GM18868 (cell line): ENCODE measurements at regions not wholly inside any gene's neighbourhood (a gene's known extent, or its start where the extent isn't known, plus 50 kb on each side); places are given as distances from the start of the nearest gene placed in this dataset.

Source experiments
- ATAC-seq: cut with Tn5 transposase; IDR thresholded peaks from one replicate; pipeline ENCODE4 v1.9.1; 2021; ENCODE audit warnings: mild to moderate bottlenecking, moderate library complexity; ENCODE audit not compliant: unreplicated experiment

DNA sequence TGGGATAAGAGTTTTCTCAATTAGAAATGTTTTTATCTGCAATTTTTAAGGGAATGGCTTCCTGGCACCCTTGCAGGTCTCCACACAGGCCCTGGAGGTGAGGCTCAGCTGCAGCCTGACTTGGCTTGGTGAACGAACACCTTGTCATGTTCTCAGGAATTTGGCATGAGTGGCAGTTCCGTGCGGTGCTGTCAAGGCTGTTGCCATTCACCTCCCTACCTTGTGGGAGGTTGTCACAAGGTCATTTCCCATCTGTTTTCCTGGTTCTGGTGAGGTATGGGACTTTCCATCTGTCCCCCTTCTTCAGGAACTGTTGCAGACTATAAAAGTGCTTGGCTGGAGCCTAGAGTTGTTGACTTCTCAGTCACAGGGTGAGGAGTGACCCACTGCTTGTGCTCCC lies 82.9 kb downstream of the ELOVL4 start:
- no peak for ATAC-seq

GRCh38 chr6:79864001-79864400 lies 83.4 kb downstream of the ELOVL4 start:
- ATAC-seq = no peak

DNA sequence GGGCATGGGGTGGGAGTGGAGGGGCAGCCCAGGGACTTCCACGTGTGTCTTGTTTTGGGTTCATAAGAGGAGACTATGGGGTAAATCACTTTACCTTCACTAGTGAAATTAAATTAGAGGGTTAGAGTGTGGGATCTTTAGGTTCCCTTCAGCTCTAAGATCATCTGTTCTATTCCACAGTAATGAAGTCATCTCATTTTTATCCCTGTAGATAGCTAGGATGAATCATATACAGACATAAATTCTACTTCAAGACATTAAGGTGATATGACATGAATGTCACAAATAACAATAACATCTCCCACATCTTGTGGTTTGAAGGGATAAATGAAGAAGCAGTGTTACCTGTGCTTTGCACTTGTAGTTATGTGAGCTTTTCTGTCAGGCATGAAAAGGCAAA lies 83.8 kb downstream of the ELOVL4 start:
- no peak for ATAC-seq

DNA sequence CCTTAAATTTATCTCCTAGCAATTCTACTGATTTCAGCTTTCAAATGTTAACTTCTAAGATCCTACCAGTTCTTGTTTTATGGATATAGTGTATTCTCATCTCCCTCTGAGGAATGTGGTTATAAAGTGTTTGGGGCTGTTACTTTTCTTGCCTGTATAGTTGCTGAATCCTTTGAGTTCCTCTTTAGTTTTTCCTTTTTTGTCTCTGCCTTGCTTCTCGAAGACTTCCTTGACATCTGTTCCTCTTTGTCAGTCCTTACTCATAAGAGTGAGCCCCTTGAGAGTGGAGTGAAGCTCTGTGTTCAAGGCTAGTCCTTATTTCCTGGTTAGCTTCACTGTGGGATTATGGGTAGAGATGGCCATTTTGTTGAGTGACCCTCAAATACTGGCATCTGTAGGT lies 84.6 kb downstream of the ELOVL4 start:
- no peak for ATAC-seq

DNA sequence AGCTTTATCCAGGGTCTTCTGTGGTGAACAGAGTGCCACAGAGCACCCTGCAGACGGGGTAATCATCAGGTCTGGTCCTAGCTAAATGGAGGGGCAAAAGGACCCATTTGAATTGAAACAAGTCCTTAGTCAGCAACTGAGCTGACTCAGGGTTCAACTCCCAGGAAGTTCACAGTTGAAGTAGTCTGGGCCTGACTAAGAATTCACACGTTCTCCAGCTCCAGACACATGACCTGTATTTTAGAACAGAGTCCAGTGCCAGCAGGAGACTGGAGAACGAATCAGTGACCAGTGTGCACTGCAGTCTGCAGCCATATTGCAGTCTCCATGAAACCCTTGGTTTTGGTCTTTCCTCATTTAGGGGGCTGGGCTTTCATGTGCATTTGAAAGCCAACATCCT lies 85.2 kb downstream of the ELOVL4 start:
- no peak for ATAC-seq

DNA sequence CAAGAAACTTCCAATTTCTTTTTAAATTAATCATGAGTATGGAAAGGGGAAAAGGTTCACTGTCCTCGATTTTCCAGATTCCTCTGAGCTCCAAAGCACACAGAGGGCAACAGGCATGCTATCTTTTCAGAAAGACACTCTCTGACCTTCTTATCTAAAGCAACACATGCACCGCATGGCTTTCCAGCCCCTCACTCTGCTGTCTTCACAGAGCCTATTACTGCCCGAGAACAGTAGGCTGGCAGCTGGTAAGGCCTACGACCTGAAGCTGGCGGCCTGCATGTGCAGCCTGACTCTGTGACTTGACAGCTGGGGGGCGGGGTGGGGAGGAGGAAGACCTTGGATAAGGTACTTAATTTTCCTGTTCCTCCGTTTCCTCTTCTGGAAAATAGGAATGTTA lies 86.3 kb downstream of the ELOVL4 start:
- no peak for ATAC-seq

GRCh38 chr6:79847426-79847825 lies 99.9 kb downstream of the ELOVL4 start:
- no peak for ATAC-seq

DNA sequence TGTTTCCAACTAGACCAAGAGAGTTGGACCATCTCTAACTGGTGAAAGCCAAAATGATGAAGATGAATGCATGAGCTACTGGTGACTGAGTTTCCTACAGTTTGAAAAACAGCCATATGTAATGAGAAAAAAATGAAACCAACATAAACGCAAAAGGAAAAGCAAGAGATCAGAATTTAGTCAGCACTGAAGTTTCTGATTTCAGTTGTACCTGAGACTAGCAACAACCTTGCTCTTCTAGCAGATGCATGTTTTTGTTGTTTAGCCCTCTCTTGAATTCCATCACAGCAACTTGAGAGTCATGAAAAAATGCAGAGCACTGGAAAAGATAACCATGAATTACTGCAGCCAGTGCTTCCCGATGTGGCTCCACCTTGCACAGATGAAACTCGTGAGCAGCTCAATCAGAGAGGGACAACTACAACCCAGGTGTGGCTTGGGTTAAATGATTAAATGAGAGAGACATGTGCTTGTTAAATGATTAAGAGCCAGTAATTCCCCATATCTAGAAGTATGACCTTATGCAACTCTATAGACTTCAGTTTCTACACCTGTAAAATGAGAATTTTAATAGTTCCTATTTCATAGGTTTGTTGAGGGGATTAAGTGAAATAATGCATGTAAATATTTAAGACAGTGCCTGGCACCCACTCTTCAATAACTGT lies 104.8 kb downstream of the ELOVL4 start:
- ATAC-seq = peak; percentile 23

GRCh38 chr6:79841577-79842375 lies 105.6 kb downstream of the ELOVL4 start:
- ATAC-seq = peak; percentile 49

- no peak for ATAC-seq
Measured at GRCh38 chr6:79838851-79839250, 108.5 kb downstream of the ELOVL4 start.

DNA sequence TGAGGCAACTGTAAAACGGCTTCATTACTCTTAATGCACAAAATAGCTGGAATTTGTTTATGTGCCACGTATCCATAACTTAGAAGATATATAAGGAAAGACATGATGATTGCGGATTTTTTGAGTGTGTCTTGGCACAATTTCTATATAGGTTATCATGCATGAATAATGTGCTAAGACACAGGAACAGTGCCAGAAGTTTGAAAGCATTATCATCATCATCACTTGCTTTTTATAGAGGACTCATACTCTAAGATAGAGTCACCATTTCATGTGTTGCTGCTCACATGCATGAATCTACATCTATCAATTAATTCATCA lies 113.4 kb downstream of the ELOVL4 start:
- no peak for ATAC-seq

- ATAC-seq = no peak
Measured at GRCh38 chr6:79833264-79833963, 113.9 kb downstream of the ELOVL4 start.

DNA sequence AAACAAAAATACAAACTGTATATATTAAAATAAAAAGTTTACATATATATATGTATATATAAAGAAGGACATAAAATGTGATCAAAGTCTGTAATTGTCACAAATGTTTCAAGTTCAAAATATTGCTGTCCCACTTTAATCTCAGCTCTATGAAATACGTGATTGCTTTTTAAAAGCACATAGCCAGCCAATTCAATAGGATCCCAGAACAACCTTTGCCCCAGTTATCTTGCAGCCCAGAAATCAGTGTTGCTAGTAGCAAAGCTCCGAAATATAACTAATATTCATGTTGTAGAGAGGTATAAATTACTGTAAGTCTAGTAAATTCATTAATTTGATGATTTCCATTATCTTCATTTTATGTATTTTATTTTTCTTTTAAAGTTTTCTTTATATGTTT lies 114.6 kb downstream of the ELOVL4 start:
- ATAC-seq = no peak

- ATAC-seq = no peak
Measured at GRCh38 chr6:79824202-79824601, 123.2 kb downstream of the ELOVL4 start.

DNA sequence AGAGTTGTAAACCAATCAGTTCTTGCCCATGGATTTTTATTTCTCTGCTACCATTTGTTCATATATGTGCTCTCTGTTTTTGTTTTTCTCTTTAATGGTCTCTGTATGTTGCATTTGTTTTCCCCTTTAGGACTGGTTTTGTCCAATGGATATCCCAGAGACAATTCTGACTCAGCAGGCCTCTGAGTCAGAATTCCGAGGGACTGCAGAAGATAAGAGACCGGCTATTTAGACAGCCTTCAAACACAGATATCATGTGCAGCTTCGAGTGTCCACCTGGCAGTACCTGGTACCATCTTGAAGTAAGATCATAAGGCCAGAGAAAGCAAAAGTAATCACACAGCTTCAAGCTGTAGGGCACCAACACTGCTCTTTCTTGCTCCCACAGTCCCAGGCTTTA lies 125.5 kb downstream of the ELOVL4 start:
- ATAC-seq = no peak

- no peak for ATAC-seq
Measured at GRCh38 chr6:79818471-79818870, 128.9 kb downstream of the ELOVL4 start.

DNA sequence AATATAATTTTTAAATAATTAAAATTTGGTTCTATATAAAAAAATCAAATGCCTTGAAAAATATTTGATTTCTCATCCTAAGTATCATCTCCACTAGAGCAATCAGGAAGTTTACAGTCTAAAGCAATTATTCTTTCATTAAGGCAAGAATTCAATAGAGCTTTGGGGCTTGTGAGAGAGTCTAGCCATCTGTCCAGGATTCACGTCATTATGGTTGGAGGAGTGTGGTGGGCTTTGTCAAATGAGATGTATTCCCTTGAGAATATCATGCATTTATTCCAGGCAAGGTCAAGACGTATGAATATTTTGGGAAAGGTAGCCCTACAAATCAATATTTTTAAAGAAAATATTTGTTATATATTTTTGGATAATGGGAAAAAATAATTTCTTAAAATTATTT lies 132.4 kb downstream of the ELOVL4 start:
- ATAC-seq = no peak

- peak; percentile 94 for ATAC-seq
Measured at GRCh38 chr6:79813854-79814709, 133.3 kb downstream of the ELOVL4 start.

GRCh38 chr6:79813143-79813850 lies 134.1 kb downstream of the ELOVL4 start:
- peak; percentile 7 for ATAC-seq

GRCh38 chr6:79812195-79812594 lies 135.2 kb downstream of the ELOVL4 start:
- no peak for ATAC-seq

GRCh38 chr6:79810871-79811270 lies 136.5 kb downstream of the ELOVL4 start:
- ATAC-seq = no peak
